ENCODE measurements at regions not wholly inside any gene's neighbourhood (a gene's known extent, or its start where the extent isn't known, plus 50 kb on each side); places are given as distances from the start of the nearest gene placed in this dataset.

DNA sequence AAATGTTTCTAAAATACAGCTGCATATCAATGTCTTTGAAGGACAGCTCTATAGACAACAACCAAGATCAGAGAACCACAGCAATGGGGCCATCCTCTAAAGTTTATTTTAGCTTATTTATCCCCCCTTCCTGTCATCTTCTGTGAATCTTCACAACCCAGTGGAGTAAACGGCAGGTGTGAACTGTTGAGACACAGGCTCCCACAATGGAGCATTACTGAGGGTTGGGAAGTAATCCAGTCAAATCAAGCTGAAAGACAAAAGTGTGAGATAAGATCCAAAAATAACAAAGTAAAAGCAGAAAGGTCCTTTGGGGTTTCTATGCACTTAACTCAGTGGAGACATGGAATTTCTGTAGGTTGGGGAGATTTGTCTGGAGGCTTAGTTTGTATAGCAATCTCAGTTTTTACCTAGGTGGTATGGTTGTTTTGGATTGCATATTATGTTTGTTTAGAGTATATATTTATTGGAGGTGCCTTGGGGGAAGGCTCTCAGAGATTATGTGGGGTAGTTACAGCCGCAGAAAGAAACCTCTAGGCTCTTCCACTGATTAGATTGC is 286.9 kb upstream of the ADGRL2 start:
- no peaks in the 10 kb centered on the region for H3K9me3 ChIP-seq (ENCODE audit: insufficient read depth, low read length)
- H3K9me2 ChIP-seq (replicated peaks; ENCODE audit: insufficient read depth, low read length), result no peaks in the 10 kb centered on the region
- TF ChIP-seq, protein P1, sequence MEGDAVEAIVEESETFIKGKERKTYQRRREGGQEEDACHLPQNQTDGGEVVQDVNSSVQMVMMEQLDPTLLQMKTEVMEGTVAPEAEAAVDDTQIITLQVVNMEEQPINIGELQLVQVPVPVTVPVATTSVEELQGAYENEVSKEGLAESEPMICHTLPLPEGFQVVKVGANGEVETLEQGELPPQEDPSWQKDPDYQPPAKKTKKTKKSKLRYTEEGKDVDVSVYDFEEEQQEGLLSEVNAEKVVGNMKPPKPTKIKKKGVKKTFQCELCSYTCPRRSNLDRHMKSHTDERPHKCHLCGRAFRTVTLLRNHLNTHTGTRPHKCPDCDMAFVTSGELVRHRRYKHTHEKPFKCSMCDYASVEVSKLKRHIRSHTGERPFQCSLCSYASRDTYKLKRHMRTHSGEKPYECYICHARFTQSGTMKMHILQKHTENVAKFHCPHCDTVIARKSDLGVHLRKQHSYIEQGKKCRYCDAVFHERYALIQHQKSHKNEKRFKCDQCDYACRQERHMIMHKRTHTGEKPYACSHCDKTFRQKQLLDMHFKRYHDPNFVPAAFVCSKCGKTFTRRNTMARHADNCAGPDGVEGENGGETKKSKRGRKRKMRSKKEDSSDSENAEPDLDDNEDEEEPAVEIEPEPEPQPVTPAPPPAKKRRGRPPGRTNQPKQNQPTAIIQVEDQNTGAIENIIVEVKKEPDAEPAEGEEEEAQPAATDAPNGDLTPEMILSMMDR (IDR thresholded peaks at IDR 0.05; ENCODE audit: insufficient read depth, low read length, poor library complexity, severe bottlenecking), result no peak
- no peak for TF ChIP-seq EZH2phosphoT487 (conservative IDR thresholded peaks at IDR 0.05; ENCODE audit: low read length)
- H4K20me1 ChIP-seq (ENCODE audit: low read depth, low read length), result no peaks in the 10 kb centered on the region
- no peak overlapping the region for H2AFZ ChIP-seq (ENCODE audit: low read depth, low read length, severe bottlenecking)
- no peak overlapping the region for H3K4me2 ChIP-seq (ENCODE audit: low read depth, low read length, poor library complexity, severe bottlenecking)
- no peak overlapping the region for H3K9ac ChIP-seq (ENCODE audit: low read length)
- H3F3A ChIP-seq (ENCODE audit: insufficient read depth), result no peaks in the 10 kb centered on the region
- H3K27ac ChIP-seq (ENCODE audit: low read depth, low read length), result no peak overlapping the region
- no peak overlapping the region for H3K4me3 ChIP-seq (ENCODE audit: insufficient read depth, low read length, poor library complexity, severe bottlenecking)
- no peaks in the 10 kb centered on the region for H3K36me3 ChIP-seq (ENCODE audit: low read length)
- H3K27me3 ChIP-seq (ENCODE audit: low read length), result no peaks in the 10 kb centered on the region
- H3K79me2 ChIP-seq (ENCODE audit: insufficient read depth, low read length), result no peaks in the 10 kb centered on the region

DNA sequence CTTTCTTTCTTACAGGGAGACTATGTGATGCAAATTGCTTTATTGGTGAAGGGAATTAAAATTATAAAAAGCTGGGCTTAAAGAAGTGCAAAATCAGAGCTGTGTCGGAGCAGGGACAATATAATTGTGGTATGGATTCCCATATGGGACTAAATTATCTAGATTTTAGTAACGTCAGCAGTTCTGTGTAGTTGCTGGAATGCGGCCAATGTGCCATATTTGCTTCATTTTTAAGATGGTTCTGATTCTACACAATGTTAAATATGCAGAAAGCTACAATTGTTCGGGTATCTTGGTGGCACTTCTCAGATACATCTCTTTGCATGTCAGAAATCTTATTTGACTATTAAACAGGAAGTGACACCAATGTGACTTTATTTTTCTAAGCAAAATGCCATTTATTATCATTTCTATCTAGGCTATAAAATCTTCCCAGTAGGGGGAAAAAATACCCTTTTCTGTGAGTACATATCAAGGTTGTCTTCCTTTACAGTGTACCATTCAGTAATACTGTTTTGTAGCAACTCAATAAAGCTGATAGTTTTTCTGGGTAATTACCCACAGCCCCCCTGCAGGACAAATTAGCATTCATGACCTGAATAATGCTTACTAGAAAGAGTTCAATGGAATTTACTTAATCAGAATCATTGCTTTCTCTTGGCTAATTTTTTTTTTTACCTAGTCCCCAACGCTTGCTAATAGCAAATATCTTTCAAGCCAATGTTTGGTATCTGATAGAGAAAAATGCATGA is 288.3 kb upstream of the ADGRL2 start:
- Histone ChIP-seq H3K4me2 (ENCODE audit: low read depth, low read length, poor library complexity, severe bottlenecking) (no peak overlapping the region), H2AFZ (ENCODE audit: low read depth, low read length, severe bottlenecking) (no peak overlapping the region), H3K9ac (ENCODE audit: low read length) (no peak overlapping the region), H3K79me2 (ENCODE audit: insufficient read depth, low read length) (no peaks in the 10 kb centered on the region), H3K9me3 (ENCODE audit: insufficient read depth, low read length) (no peaks in the 10 kb centered on the region), H3F3A (ENCODE audit: insufficient read depth) (no peaks in the 10 kb centered on the region), H3K9me2 (replicated peaks; ENCODE audit: insufficient read depth, low read length) (no peaks in the 10 kb centered on the region), H3K4me3 (ENCODE audit: insufficient read depth, low read length, poor library complexity, severe bottlenecking) (no peak overlapping the region), H4K20me1 (ENCODE audit: low read depth, low read length) (no peaks in the 10 kb centered on the region), H3K27ac (ENCODE audit: low read depth, low read length) (no peak overlapping the region), H3K27me3 (ENCODE audit: low read length) (no peaks in the 10 kb centered on the region), H3K36me3 (ENCODE audit: low read length) (no peaks in the 10 kb centered on the region)
- no peak for TF ChIP-seq EZH2phosphoT487 (conservative IDR thresholded peaks at IDR 0.05; ENCODE audit: low read length)
- TF ChIP-seq, protein P1 (IDR thresholded peaks at IDR 0.05; ENCODE audit: insufficient read depth, low read length, poor library complexity, severe bottlenecking), result no peak

DNA sequence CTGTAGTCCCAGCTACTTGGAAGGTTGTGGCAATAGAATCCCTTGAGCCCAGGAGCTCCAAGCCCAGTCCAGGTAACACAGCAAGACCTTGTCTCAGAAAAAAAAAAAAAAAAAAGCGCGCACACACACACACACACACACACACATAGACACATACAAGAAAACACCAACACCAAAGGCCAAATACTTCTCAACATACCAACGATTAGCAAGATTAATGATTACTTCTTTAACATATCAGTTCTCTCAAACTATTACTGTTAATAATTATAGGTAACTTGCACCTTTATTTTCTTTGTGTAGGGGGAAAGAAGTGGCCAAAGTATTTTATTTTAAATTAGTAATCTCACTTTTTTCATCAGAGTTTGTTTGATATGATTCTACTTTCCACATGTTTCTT is 289.5 kb upstream of the ADGRL2 start:
- Histone ChIP-seq H4K20me1 (ENCODE audit: low read depth, low read length) (no peaks in the 10 kb centered on the region), H3K4me3 (ENCODE audit: insufficient read depth, low read length, poor library complexity, severe bottlenecking) (no peak overlapping the region), H2AFZ (ENCODE audit: low read depth, low read length, severe bottlenecking) (no peak overlapping the region), H3F3A (ENCODE audit: insufficient read depth) (no peaks in the 10 kb centered on the region), H3K36me3 (ENCODE audit: low read length) (no peaks in the 10 kb centered on the region), H3K27ac (ENCODE audit: low read depth, low read length) (no peak overlapping the region), H3K9me3 (ENCODE audit: insufficient read depth, low read length) (no peaks in the 10 kb centered on the region), H3K9me2 (replicated peaks; ENCODE audit: insufficient read depth, low read length) (no peaks in the 10 kb centered on the region), H3K9ac (ENCODE audit: low read length) (no peak overlapping the region), H3K27me3 (ENCODE audit: low read length) (no peaks in the 10 kb centered on the region), H3K4me2 (ENCODE audit: low read depth, low read length, poor library complexity, severe bottlenecking) (no peak overlapping the region), H3K79me2 (ENCODE audit: insufficient read depth, low read length) (no peaks in the 10 kb centered on the region)
- TF ChIP-seq EZH2phosphoT487 (conservative IDR thresholded peaks at IDR 0.05; ENCODE audit: low read length), result no peak
- TF ChIP-seq, protein P1 (IDR thresholded peaks at IDR 0.05; ENCODE audit: insufficient read depth, low read length, poor library complexity, severe bottlenecking), result no peak

Measured in SU-DHL-6 (cell line).